HL-60 (cell line): ENCODE measurements at regions not wholly inside any gene's neighbourhood (a gene's known extent, or its start where the extent isn't known, plus 50 kb on each side); places are given as distances from the start of the nearest gene placed in this dataset.

Experiments
- GABPA ChIP-seq: IDR thresholded peaks from 2 replicates; pipeline ENCODE4 v1.6.1; 2012; ENCODE audit warnings: low read depth
- POLR2AphosphoS5 ChIP-seq: IDR thresholded peaks from 2 replicates; pipeline ENCODE4 v1.6.1; 2012; ENCODE audit warnings: low read depth
- REST ChIP-seq: IDR thresholded peaks from 2 replicates; pipeline ENCODE4 v1.6.1; 2012; ENCODE audit warnings: low read depth; ENCODE audit not compliant: insufficient replicate concordance
- TF ChIP-seq, protein P1 (sequence below): IDR thresholded peaks from one replicate; pipeline ENCODE4 v1.5.1; 2011; ENCODE audit warnings: low read length, control low read depth, inconsistent platforms; ENCODE audit not compliant: insufficient read depth

DNA sequence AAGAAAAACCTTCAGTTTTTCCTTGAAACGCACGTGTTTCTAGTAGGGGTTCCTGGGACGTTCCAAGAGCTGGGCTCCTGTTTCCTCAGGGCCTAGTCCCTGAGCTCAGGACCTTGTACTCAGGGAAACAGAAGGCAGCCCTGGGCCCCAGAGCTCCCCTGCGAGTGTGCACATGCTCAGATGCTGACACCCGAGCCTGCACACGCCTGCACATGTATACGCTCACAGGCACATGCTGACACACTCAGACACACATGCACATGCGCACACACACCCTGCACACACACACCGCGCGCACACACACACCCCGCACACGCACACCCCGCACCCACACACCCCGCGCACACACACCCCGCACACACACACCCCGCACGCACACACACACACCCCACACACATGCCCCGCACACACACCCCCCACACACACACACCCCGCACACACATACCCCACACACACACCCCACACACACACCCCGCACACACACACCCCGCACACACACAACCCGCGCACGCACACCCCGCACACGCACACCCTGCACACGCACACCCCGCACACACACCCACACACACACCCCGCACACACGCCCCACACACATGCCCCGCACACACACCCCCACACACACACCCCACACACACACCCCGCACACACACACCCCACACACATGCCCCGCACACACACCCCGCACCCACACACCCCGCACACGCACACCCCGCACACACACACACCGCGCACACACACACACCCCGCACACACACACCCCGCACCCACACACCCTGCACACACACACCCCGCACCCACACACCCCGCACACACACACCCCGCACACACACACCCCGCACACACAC lies 52.2 kb downstream of the CALML3 start:
- TF ChIP-seq, protein P1, sequence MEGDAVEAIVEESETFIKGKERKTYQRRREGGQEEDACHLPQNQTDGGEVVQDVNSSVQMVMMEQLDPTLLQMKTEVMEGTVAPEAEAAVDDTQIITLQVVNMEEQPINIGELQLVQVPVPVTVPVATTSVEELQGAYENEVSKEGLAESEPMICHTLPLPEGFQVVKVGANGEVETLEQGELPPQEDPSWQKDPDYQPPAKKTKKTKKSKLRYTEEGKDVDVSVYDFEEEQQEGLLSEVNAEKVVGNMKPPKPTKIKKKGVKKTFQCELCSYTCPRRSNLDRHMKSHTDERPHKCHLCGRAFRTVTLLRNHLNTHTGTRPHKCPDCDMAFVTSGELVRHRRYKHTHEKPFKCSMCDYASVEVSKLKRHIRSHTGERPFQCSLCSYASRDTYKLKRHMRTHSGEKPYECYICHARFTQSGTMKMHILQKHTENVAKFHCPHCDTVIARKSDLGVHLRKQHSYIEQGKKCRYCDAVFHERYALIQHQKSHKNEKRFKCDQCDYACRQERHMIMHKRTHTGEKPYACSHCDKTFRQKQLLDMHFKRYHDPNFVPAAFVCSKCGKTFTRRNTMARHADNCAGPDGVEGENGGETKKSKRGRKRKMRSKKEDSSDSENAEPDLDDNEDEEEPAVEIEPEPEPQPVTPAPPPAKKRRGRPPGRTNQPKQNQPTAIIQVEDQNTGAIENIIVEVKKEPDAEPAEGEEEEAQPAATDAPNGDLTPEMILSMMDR = no peak
- TF ChIP-seq REST (no peak), GABPA (no peak), POLR2AphosphoS5 (no peak)
